Upper lobe of left lung (tissue), 6 donors: ENCODE measurements at regions not wholly inside any gene's neighbourhood (a gene's known extent, or its start where the extent isn't known, plus 50 kb on each side); places are given as distances from the start of the nearest gene placed in this dataset.

ENCODE experiments used
- ATAC-seq, 2 donors: fragments of 200-7000 bp; cut with Tn5 transposase; one replicate each; pipeline ENCODE4 v1.9.1; 2022; ENCODE audit warnings: mild to moderate bottlenecking in 2 of 2, moderate library complexity in 2 of 2; ENCODE audit not compliant: low FRiP score in 2 of 2
- DNase-seq, 2 donors: peaks; one replicate each; pipeline ENCODE4 v3.0.0-alpha.2; 2019 to 2020
- H3K27ac ChIP-seq, 4 donors: fragments of 200-600 bp; sonication (generic); one replicate each; pipeline ENCODE4 v1.5.1; 2016 to 2019
- H3K27me3 ChIP-seq, 4 donors: fragments of 200-600 bp; sonication (generic); one replicate each; pipeline ENCODE4 v1.5.1; 2017 to 2019
- H3K36me3 ChIP-seq, 4 donors: fragments of 200-600 bp; sonication (generic); one replicate each; pipeline ENCODE4 v1.5.1; 2016 to 2019
- H3K4me1 ChIP-seq, 4 donors: fragments of 200-600 bp; sonication (generic); one replicate each; pipeline ENCODE4 v1.5.1; 2018 to 2019
- H3K4me3 ChIP-seq, 4 donors: fragments of 200-600 bp; sonication (generic); one replicate each; pipeline ENCODE4 v1.5.1; 2017 to 2019; ENCODE audit warnings: mild to moderate bottlenecking in 2 of 4, moderate library complexity in 1 of 4
- H3K9me3 ChIP-seq, 4 donors: fragments of 200-600 bp; sonication (generic); one replicate each; pipeline ENCODE4 v1.5.1; 2018 to 2019
- EP300 ChIP-seq, 4 donors: sonication (generic); formaldehyde crosslinking; IDR thresholded peaks; one replicate each; pipeline ENCODE4 v1.5.1; 2017; ENCODE audit warnings: antibody characterized with exemption in 4 of 4, control low read depth in 2 of 4
- POLR2A ChIP-seq, 4 donors: fragments of 450-650 bp; IDR thresholded peaks; one replicate each; pipeline ENCODE4 v1.5.1; 2016 to 2017; ENCODE audit warnings: antibody characterized with exemption in 4 of 4, mild to moderate bottlenecking in 2 of 4
- POLR2AphosphoS5 ChIP-seq, 2 donors: sonication (generic); formaldehyde crosslinking; IDR thresholded peaks; one replicate each; pipeline ENCODE4 v1.5.1; 2017; ENCODE audit warnings: antibody characterized with exemption in 2 of 2
- WGBS, 2 donors: methylation state at CpG; one replicate each; pipeline ENCODE4 v1.1.5; 2017 to 2018; 5-methylcytosine and 5-hydroxymethylcytosine counted together
- TF ChIP-seq, protein P1 (sequence below), 6 experiments: fragments of 450-650 bp in 4 of 6; fragments of 200-600 bp in 2 of 6; sonication (generic) in 2 of 6; IDR thresholded peaks; one replicate each; pipeline ENCODE4 v1.5.1; 2016 to 2019; ENCODE audit warnings: antibody characterized with exemption in 6 of 6
- donor health status: DM: no; HTN: no; CAD: no; lungs with moderate emphysema.
- donor health status: DM: no; HTN: yes; CAD: no; lungs with severe emphysema.

DNA sequence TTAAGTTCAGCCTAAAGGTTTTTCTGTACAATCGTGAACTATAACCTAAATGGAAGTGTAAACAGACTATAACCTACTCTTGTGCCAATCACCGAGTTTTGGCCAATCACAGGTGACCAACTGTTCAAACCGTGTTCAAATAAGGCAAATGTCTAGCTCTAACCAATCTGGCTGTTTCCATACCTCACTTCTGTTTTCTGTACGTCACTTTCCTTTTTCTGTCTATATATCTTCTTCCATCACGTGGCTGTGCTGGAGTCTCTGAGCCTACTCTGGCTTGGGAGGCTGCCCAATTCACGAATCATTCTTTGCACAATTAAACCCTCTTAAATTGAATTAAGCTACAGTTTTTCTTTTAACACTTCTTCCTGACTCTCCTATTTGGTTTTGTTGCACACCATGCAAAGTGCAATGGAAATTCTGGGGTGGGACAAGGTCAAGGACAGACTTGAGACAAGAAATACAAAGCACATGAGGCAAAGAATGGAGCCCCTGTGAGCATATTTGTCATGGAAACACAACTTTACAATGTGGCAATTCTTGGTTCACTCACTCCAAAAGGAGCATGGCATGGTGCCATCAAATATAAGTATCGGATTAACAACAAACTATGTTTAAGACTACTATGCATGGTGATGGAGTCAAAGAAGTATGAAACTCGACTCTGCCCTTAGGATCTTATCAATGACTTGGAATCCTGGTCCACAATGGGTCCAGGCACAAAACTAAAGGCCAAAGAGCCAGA lies 115.7 kb upstream of the FAM9B start:
- Histone ChIP-seq H3K4me1 (no peaks in the 10 kb centered on the region), H3K27ac (no peak overlapping the region), H3K4me3 (no peak overlapping the region), H3K36me3 (no peaks in the 10 kb centered on the region), H3K27me3 (no peaks in the 10 kb centered on the region), H3K9me3 (no peaks in the 10 kb centered on the region)
- DNase-seq = no peak
- 72 to 82% methylated on average over 8 of the region's 8 CpGs for WGBS, 2 donors
- no peak for ATAC-seq
- no peak for TF ChIP-seq POLR2A (IDR thresholded peaks at IDR 0.05)
- TF ChIP-seq EP300 (IDR thresholded peaks at IDR 0.05) = no peak
- TF ChIP-seq, protein P1, sequence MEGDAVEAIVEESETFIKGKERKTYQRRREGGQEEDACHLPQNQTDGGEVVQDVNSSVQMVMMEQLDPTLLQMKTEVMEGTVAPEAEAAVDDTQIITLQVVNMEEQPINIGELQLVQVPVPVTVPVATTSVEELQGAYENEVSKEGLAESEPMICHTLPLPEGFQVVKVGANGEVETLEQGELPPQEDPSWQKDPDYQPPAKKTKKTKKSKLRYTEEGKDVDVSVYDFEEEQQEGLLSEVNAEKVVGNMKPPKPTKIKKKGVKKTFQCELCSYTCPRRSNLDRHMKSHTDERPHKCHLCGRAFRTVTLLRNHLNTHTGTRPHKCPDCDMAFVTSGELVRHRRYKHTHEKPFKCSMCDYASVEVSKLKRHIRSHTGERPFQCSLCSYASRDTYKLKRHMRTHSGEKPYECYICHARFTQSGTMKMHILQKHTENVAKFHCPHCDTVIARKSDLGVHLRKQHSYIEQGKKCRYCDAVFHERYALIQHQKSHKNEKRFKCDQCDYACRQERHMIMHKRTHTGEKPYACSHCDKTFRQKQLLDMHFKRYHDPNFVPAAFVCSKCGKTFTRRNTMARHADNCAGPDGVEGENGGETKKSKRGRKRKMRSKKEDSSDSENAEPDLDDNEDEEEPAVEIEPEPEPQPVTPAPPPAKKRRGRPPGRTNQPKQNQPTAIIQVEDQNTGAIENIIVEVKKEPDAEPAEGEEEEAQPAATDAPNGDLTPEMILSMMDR (IDR thresholded peaks at IDR 0.05) = no peak
- TF ChIP-seq POLR2AphosphoS5 (IDR thresholded peaks at IDR 0.05) = no peak

DNA sequence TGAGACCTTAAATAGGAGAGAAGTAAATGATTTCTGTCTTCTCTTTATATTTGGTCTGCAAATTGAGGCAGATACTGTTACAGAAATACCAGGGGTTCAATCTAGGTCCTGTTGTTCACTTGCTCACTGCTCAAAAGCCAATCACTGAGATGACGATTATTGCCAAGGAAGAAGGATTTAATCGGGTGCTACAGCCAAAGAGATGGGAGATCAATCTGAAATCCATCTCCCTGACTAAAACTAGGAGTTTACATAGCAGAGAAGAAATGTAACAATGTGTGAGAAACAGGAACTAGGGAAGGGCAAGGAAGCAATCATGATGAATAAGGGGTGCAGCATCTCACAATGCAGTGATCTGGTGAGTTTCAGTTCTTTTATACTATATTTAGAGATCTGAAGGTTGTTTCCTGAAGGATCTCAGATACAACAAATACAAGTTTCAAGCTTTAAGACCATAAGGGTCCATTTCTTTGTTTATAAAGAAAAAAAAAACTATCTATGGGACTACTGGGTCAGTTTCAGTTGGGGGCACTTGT lies 117.9 kb upstream of the FAM9B start:
- H3K27me3 ChIP-seq = no peaks in the 10 kb centered on the region
- no peaks in the 10 kb centered on the region for H3K36me3 ChIP-seq
- H3K4me3 ChIP-seq = no peak overlapping the region
- DNase-seq (no peak), ATAC-seq (no peak)
- 83 to 95% methylated on average over 2 of the region's 2 CpGs for WGBS, 2 donors
- no peaks in the 10 kb centered on the region for H3K9me3 ChIP-seq
- H3K27ac ChIP-seq = no peak overlapping the region
- no peaks in the 10 kb centered on the region for H3K4me1 ChIP-seq
- TF ChIP-seq POLR2AphosphoS5 (IDR thresholded peaks at IDR 0.05) (no peak), POLR2A (IDR thresholded peaks at IDR 0.05) (no peak), EP300 (IDR thresholded peaks at IDR 0.05) (no peak)
- TF ChIP-seq, protein P1 (IDR thresholded peaks at IDR 0.05) = no peak

DNA sequence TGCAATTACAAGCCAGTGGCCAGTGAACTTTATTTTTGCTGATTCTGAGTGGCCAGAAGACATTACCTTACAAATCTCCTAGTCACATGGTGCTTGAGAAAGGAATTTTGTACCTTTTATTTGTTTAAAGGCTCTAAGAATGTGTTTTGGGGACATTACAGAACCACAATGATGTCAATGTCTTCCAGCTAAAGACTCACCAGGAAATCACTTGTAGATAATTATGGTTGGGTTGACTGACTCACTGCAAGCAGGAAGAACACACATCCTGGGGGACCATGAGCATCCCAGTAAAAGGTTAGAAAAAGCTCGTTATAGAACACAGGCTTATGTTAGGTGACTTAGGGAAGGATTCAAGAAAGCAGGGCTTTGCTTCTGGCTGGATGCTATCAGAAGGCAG lies 119.4 kb upstream of the FAM9B start:
- WGBS, 2 donors = 68 to 75% methylated on average over 1 of the region's 1 CpG
- TF ChIP-seq POLR2AphosphoS5 (IDR thresholded peaks at IDR 0.05) (no peak), EP300 (IDR thresholded peaks at IDR 0.05) (no peak), POLR2A (IDR thresholded peaks at IDR 0.05) (no peak)
- TF ChIP-seq, protein P1 (IDR thresholded peaks at IDR 0.05) = no peak
- Histone ChIP-seq H3K36me3 (no peaks in the 10 kb centered on the region), H3K27me3 (no peaks in the 10 kb centered on the region), H3K9me3 (no peaks in the 10 kb centered on the region), H3K27ac (no peak overlapping the region), H3K4me1 (no peaks in the 10 kb centered on the region), H3K4me3 (no peak overlapping the region)
- no peak for ATAC-seq
- no peak for DNase-seq

DNA sequence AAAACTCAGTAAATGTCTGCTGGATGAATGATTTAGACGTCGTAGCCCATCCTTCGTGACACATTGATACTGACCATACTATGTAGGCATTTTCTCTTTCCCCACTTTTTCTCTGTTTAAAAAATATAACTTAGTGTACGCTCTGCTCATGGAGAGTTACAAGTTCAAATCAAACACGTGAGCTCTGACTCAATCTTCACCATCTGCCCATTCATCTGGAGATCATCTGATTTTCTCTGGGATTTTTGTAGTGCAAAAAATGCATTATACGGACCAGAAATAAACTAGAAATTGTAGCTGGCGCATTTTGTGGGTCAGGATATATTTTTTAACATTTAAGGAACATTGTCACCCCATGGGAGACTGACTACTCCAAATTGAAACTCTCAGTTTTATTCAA lies 124.7 kb upstream of the FAM9B start:
- Histone ChIP-seq H3K9me3 (no peaks in the 10 kb centered on the region), H3K4me1 (no peaks in the 10 kb centered on the region), H3K4me3 (no peak overlapping the region), H3K27ac (no peak overlapping the region), H3K36me3 (no peaks in the 10 kb centered on the region), H3K27me3 (no peaks in the 10 kb centered on the region)
- WGBS, 2 donors = 82 to 89% methylated on average over 7 of the region's 7 CpGs
- no peak for ATAC-seq
- no peak for DNase-seq
- no peak for TF ChIP-seq POLR2AphosphoS5 (IDR thresholded peaks at IDR 0.05)
- TF ChIP-seq, protein P1 (IDR thresholded peaks at IDR 0.05) = no peak
- TF ChIP-seq EP300 (IDR thresholded peaks at IDR 0.05) = no peak
- TF ChIP-seq POLR2A (IDR thresholded peaks at IDR 0.05) = no peak
